Keratinocyte (primary cell): ENCODE measurements at regions not wholly inside any gene's neighbourhood (a gene's known extent, or its start where the extent isn't known, plus 50 kb on each side); places are given as distances from the start of the nearest gene placed in this dataset.

Source experiments
- DNase-seq: peaks from one replicate; pipeline ENCODE4 v3.0.0-alpha.2; 2011; ENCODE audit warnings: low read depth, missing footprints, low spot score
- FAIRE-seq: peaks from 2 replicates; lab custom pipeline; 2011; peaks lifted over from hg19 to GRCh38; lab: Jason Lieb, UNC
- H2AFZ ChIP-seq: 2 replicates; pipeline ENCODE4 v1.6.0; 2012; ENCODE audit warnings: low read length, control low read depth, inconsistent platforms; ENCODE audit not compliant: control insufficient read depth
- H3K27ac ChIP-seq: 2 replicates; pipeline ENCODE4 v1.5.1; 2011; ENCODE audit warnings: low read length; ENCODE audit not compliant: control insufficient read depth, insufficient read depth
- H3K27me3 ChIP-seq: 3 replicates; pipeline ENCODE4 v1.6.0; 2011; ENCODE audit warnings: low read length; ENCODE audit not compliant: control insufficient read depth, insufficient read depth; ENCODE audit errors: extremely low read depth
- H3K36me3 ChIP-seq, 2 experiments: 2 replicates in 1 of 2; 3 replicates in 1 of 2; pipeline ENCODE4 v1.5.1; 2011; ENCODE audit warnings: low read length in 2 of 2, mild to moderate bottlenecking in 1 of 2; ENCODE audit not compliant: control insufficient read depth in 2 of 2, insufficient read depth in 2 of 2; ENCODE audit errors: extremely low read depth in 1 of 2
- H3K4me1 ChIP-seq: 3 replicates; pipeline ENCODE4 v1.5.1; 2011; ENCODE audit warnings: low read length; ENCODE audit not compliant: control insufficient read depth, insufficient read depth; ENCODE audit errors: extremely low read depth
- H3K4me2 ChIP-seq: 3 replicates; pipeline ENCODE4 v1.6.0; 2011; ENCODE audit warnings: low read depth, low read length; ENCODE audit not compliant: control insufficient read depth, insufficient read depth; ENCODE audit errors: extremely low read depth
- H3K4me3 ChIP-seq, 3 experiments: fragments of 200-600 bp in 1 of 3; sonication (generic) in 1 of 3; 2 replicates in 2 of 3; 3 replicates in 1 of 3; pipeline ENCODE4 v1.5.1; 2011 to 2016; ENCODE audit warnings: low read length in 3 of 3, mild to moderate bottlenecking in 3 of 3, control low read depth in 2 of 3, inconsistent platforms in 1 of 3, low read depth in 1 of 3, mixed read lengths in 1 of 3, mixed run types in 1 of 3, moderate library complexity in 1 of 3; ENCODE audit not compliant: control insufficient read depth in 2 of 3, insufficient read depth in 2 of 3; ENCODE audit errors: extremely low read depth in 1 of 3
- H3K79me2 ChIP-seq: 2 replicates; pipeline ENCODE4 v1.6.0; 2012; ENCODE audit warnings: low read length; ENCODE audit not compliant: control insufficient read depth, insufficient read depth
- H3K9ac ChIP-seq: 3 replicates; pipeline ENCODE4 v1.6.0; 2011; ENCODE audit warnings: low read length; ENCODE audit not compliant: control insufficient read depth, insufficient read depth; ENCODE audit errors: extremely low read depth
- H3K9me1 ChIP-seq: 3 replicates; pipeline ENCODE4 v1.6.0; 2011; ENCODE audit warnings: low read length; ENCODE audit not compliant: control insufficient read depth, insufficient read depth; ENCODE audit errors: extremely low read depth
- H3K9me3 ChIP-seq: 2 replicates; pipeline ENCODE4 v1.5.1; 2012; ENCODE audit warnings: low read depth, low read length; ENCODE audit not compliant: control insufficient read depth
- H4K20me1 ChIP-seq: 3 replicates; pipeline ENCODE4 v1.6.0; 2011; ENCODE audit warnings: low read length; ENCODE audit not compliant: control insufficient read depth, insufficient read depth; ENCODE audit errors: extremely low read depth
- CTCF ChIP-seq, 3 experiments: IDR thresholded peaks in 1 of 3; conservative IDR thresholded peaks in 1 of 3; optimal IDR thresholded peaks in 1 of 3; 2 replicates in 2 of 3; 3 replicates in 1 of 3; pipeline versions ENCODE3 to v1.5.1; 2011; ENCODE audit warnings: low read length in 3 of 3, mild to moderate bottlenecking in 3 of 3, moderate library complexity in 2 of 3, control low read depth in 1 of 3, inconsistent platforms in 1 of 3; ENCODE audit not compliant: insufficient read depth in 2 of 3; ENCODE audit errors: extremely low read depth in 1 of 3
- EZH2 ChIP-seq: IDR thresholded peaks from one replicate; pipeline ENCODE4 v1.6.1; 2012; ENCODE audit warnings: inconsistent platforms, mild to moderate bottlenecking, low read length, moderate library complexity
- dilution Hi-C: fragments of 300-500 bp; cut with MboI; formaldehyde crosslinking; loops from one replicate; pipeline ENCODE4 v1.7.0; 2020; ENCODE audit warnings: low sequenced_read_pairs; ENCODE audit not compliant: extremely low pct_ligation_motif_present

DNA sequence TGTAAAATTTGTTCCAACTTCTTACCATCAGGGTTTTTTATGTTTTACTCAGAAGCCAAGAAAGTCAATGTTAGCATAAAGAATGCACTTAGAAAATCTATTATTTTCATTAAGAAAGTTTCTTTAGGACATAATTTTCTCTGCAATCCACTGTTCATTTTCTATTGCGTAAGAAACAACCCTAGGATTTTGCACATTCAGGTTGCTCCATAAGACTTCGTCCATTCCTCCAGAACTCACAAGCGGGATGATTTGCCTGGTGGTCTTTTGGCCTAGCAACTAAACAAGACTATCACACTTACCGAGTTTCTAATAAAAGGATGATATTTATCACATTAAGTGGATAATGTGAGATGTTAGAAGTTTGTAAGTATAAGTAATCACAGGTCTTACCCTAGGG lies 376.3 kb upstream of the INTU start:
- FAIRE-seq (no peak), DNase-seq (no peak)
- dilution Hi-C loops, result no loop called here
- no peaks in the 10 kb centered on the region for H3K79me2 ChIP-seq
- H4K20me1 ChIP-seq, result no peaks in the 10 kb centered on the region
- H3K27ac ChIP-seq, result no peak overlapping the region
- no peak for TF ChIP-seq CTCF (optimal IDR thresholded peaks at IDR 0.05 in 1 of 3, IDR thresholded peaks at IDR 0.05 in 1 of 3, conservative IDR thresholded peaks at IDR 0.05 in 1 of 3; ENCODE audit: extremely low read depth in 1 of 3, insufficient read depth in 2 of 3, low read length in 3 of 3)
- TF ChIP-seq EZH2, result no peak
- no peak overlapping the region for H3K4me3 ChIP-seq
- H2AFZ ChIP-seq, result no peak overlapping the region
- no peak overlapping the region for H3K9ac ChIP-seq
- H3K9me3 ChIP-seq, result no peaks in the 10 kb centered on the region
- no peaks in the 10 kb centered on the region for H3K36me3 ChIP-seq
- H3K9me1 ChIP-seq, result no peaks in the 10 kb centered on the region
- no peaks in the 10 kb centered on the region for H3K4me1 ChIP-seq
- H3K27me3 ChIP-seq, result no peaks in the 10 kb centered on the region
- no peak overlapping the region for H3K4me2 ChIP-seq

DNA sequence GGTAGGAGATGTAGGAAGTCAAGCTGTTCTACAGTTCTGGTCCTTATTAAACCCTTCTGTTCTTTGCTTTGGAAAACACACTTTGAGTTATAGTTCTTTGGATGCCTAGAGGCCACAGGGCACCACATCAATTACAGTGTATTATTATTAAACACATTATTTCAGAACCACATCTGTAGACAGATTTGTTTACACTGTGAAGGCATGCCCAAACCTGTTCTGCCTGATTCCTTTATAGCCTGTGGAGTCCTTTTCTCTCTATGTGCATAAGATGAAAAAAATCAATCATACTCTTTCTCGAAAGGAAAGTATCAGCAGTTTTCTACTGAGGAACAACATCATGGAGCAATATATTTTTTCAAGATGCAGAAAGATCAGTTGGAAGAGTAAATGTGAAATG lies 371.3 kb upstream of the INTU start:
- FAIRE-seq (no peak), DNase-seq (no peak)
- Histone ChIP-seq H3K4me1 (no peaks in the 10 kb centered on the region), H3K9ac (no peak overlapping the region), H3K79me2 (no peaks in the 10 kb centered on the region), H3K4me3 (no peak overlapping the region), H3K9me3 (no peaks in the 10 kb centered on the region), H3K36me3 (no peaks in the 10 kb centered on the region), H3K27me3 (no peaks in the 10 kb centered on the region), H4K20me1 (no peaks in the 10 kb centered on the region), H3K27ac (no peak overlapping the region), H3K4me2 (no peak overlapping the region), H2AFZ (no peak overlapping the region), H3K9me1 (no peaks in the 10 kb centered on the region)
- no peak for TF ChIP-seq EZH2
- TF ChIP-seq CTCF (optimal IDR thresholded peaks at IDR 0.05 in 1 of 3, IDR thresholded peaks at IDR 0.05 in 1 of 3, conservative IDR thresholded peaks at IDR 0.05 in 1 of 3; ENCODE audit: extremely low read depth in 1 of 3, insufficient read depth in 2 of 3, low read length in 3 of 3), result no peak
- dilution Hi-C loops, result no loop called here
